ENCODE measurements at regions not wholly inside any gene's neighbourhood (a gene's known extent, or its start where the extent isn't known, plus 50 kb on each side); places are given as distances from the start of the nearest gene placed in this dataset.

- Histone ChIP-seq H3K4me2 (ENCODE audit: low read depth, low read length) (no peak overlapping the region), H3K9me3 (ENCODE audit: low read length) (no peaks in the 10 kb centered on the region), H3K27ac (ENCODE audit: extremely low read length, insufficient read depth, low read length) (no peak overlapping the region), H3K4me3 (replicated peaks in 1 of 3; ENCODE audit: insufficient read depth in 1 of 3, low read depth in 2 of 3, low read length in 3 of 3) (no peak overlapping the region), H2AFZ (ENCODE audit: low read length) (no peak overlapping the region), H3K27me3 (ENCODE audit: control insufficient read depth in 1 of 2, insufficient read depth in 2 of 2, low read length in 2 of 2) (no peaks in the 10 kb centered on the region), H3K9ac (ENCODE audit: insufficient read depth, low read depth, low read length) (no peak overlapping the region), H3K79me2 (ENCODE audit: insufficient read depth, low read length) (no peaks in the 10 kb centered on the region), H3K36me3 (replicated peaks in 1 of 2; ENCODE audit: control insufficient read depth in 1 of 2, insufficient read depth in 2 of 2, low read length in 2 of 2) (no peaks in the 10 kb centered on the region), H3K4me1 (ENCODE audit: insufficient read depth, low read length) (no peaks in the 10 kb centered on the region), H4K20me1 (ENCODE audit: insufficient read depth, low read length) (no peaks in the 10 kb centered on the region)
- no peak for DNase-seq (ENCODE audit: low spot score)
- ATAC-seq, result no peak
- intact Hi-C loops (cut with micrococcal nuclease; ENCODE audit: unreplicated experiment), result no loop called here
- in situ Hi-C loops (cut with HindIII; ENCODE audit: extremely low pct_ligation_motif_present, low pct_unique_long_range_greater_than_20kb), result no loop called here
- TF ChIP-seq ISL2 (CRISPR knock-in tag; IDR thresholded peaks at IDR 0.05) (no peak), NR0B2 (CRISPR knock-in tag; IDR thresholded peaks at IDR 0.05) (no peak), SP140L (CRISPR knock-in tag; IDR thresholded peaks at IDR 0.05; ENCODE audit: borderline replicate concordance) (no peak), PLRG1 (conservative IDR thresholded peaks at IDR 0.05) (no peak), ZSCAN25 (CRISPR knock-in tag; IDR thresholded peaks at IDR 0.05) (no peak), ZNF543 (CRISPR knock-in tag; IDR thresholded peaks at IDR 0.05) (no peak), PCBP1 (IDR thresholded peaks at IDR 0.05; ENCODE audit: borderline replicate concordance, low read depth, low read length) (no peak), ATF2 (CRISPR knock-in tag; IDR thresholded peaks at IDR 0.05) (no peak), ZNF672 (CRISPR knock-in tag; IDR thresholded peaks at IDR 0.05) (no peak)
- 0% methylated on average over 1 of the region's 1 CpG for WGBS (ENCODE audit: low lambda C conversion rate)
- POLR2A ChIA-PET, result no interaction called here
- no TSS peak for BruUV-seq (replicated peaks)
- no peak for FAIRE-seq
- CTCF ChIA-PET (ENCODE audit: low intra/inter-chr PET ratio, low total read pairs), result no interaction called here
Observed at GRCh38 chr7:108716783-108717182, 147.1 kb downstream of the DNAJB9 start.

- no peak overlapping the region for H2AFZ ChIP-seq (ENCODE audit: low read length)
- H3K4me2 ChIP-seq (ENCODE audit: low read depth, low read length), result no peak overlapping the region
- no peaks in the 10 kb centered on the region for H3K4me1 ChIP-seq (ENCODE audit: insufficient read depth, low read length)
- ChIA-PET CTCF (ENCODE audit: low intra/inter-chr PET ratio, low total read pairs) (no interaction called here), POLR2A (no interaction called here)
- DNase-seq (ENCODE audit: low spot score), result no peak
- no peak overlapping the region for H3K27ac ChIP-seq (ENCODE audit: extremely low read length, insufficient read depth, low read length)
- BruUV-seq (replicated peaks), result no TSS peak
- no peaks in the 10 kb centered on the region for H3K36me3 ChIP-seq (replicated peaks in 1 of 2; ENCODE audit: control insufficient read depth in 1 of 2, insufficient read depth in 2 of 2, low read length in 2 of 2)
- no peak overlapping the region for H3K9ac ChIP-seq (ENCODE audit: insufficient read depth, low read depth, low read length)
- ATAC-seq, result no peak
- H3K27me3 ChIP-seq (ENCODE audit: control insufficient read depth in 1 of 2, insufficient read depth in 2 of 2, low read length in 2 of 2), result no peaks in the 10 kb centered on the region
- no peaks in the 10 kb centered on the region for H4K20me1 ChIP-seq (ENCODE audit: insufficient read depth, low read length)
- intact Hi-C loops (cut with micrococcal nuclease; ENCODE audit: unreplicated experiment) (no loop called here), in situ Hi-C loops (cut with HindIII; ENCODE audit: extremely low pct_ligation_motif_present, low pct_unique_long_range_greater_than_20kb) (no loop called here)
- no peaks in the 10 kb centered on the region for H3K79me2 ChIP-seq (ENCODE audit: insufficient read depth, low read length)
- H3K4me3 ChIP-seq (replicated peaks in 1 of 3; ENCODE audit: insufficient read depth in 1 of 3, low read depth in 2 of 3, low read length in 3 of 3), result no peak overlapping the region
- no peak for FAIRE-seq
- H3K9me3 ChIP-seq (ENCODE audit: low read length), result no peaks in the 10 kb centered on the region
- no peak for TF ChIP-seq NR2F6 (IDR thresholded peaks at IDR 0.05)
- TF ChIP-seq NR2F6 (CRISPR knock-in tag; IDR thresholded peaks at IDR 0.05), result no peak
- TF ChIP-seq ZNF839 (CRISPR knock-in tag; IDR thresholded peaks at IDR 0.05; ENCODE audit: borderline replicate concordance), result no peak
- no peak for TF ChIP-seq ZNF646 (CRISPR knock-in tag; IDR thresholded peaks at IDR 0.05)
- no peak for TF ChIP-seq ZNF207 (IDR thresholded peaks at IDR 0.05; ENCODE audit: borderline replicate concordance)
Observed at GRCh38 chr7:108717781-108718180, 148.1 kb downstream of the DNAJB9 start.
